Rectal smooth muscle tissue (tissue), 1 donor: ENCODE measurements at regions not wholly inside any gene's neighbourhood (a gene's known extent, or its start where the extent isn't known, plus 50 kb on each side); places are given as distances from the start of the nearest gene placed in this dataset.
"Not testable (repeated sequence)": the region's sequence is repeated elsewhere in the genome, so short reads cannot be mapped to it uniquely, and the experiment has no call there.

Experiments
- H3K27ac ChIP-seq: one replicate; pipeline ENCODE4 v1.7.0; 2013; ENCODE audit warnings: low read depth, low read length, inconsistent platforms
- H3K27me3 ChIP-seq: one replicate; pipeline ENCODE4 v1.7.0; 2013; ENCODE audit warnings: low read length; ENCODE audit not compliant: control insufficient read depth, insufficient read depth
- H3K36me3 ChIP-seq: one replicate; pipeline ENCODE4 v1.7.0; 2013; ENCODE audit warnings: low read length; ENCODE audit not compliant: control insufficient read depth, insufficient read depth
- H3K4me1 ChIP-seq: one replicate; pipeline ENCODE4 v1.7.0; 2013; ENCODE audit warnings: low read length; ENCODE audit not compliant: control insufficient read depth, insufficient read depth
- H3K4me3 ChIP-seq: one replicate; pipeline ENCODE4 v1.7.0; 2013; ENCODE audit warnings: low read length
- H3K9ac ChIP-seq: one replicate; pipeline ENCODE4 v1.7.0; 2013; ENCODE audit warnings: low read length

DNA sequence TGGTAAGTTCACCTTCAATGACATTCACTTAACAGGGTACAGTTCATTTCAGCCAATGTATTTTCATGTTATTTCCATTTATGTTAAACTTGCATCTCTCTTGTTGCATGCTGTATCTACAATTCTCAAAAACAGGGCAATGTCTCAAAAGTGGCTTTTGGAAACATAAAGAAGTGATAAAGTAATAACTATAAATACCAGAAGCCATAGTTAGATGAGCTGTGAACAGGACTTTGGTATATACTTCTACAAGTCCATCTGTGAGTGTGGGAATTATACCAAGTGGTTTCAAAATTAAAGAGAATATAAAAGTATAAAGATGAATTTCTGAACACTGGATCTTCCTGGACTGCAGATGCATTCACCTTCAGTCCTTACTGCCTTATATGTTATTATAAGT is 585.4 kb upstream of the PBX1 start:
- Histone ChIP-seq H3K4me1 (no peaks in the 10 kb centered on the region), H3K9ac (no peak overlapping the region), H3K36me3 (no peaks in the 10 kb centered on the region), H3K4me3 (no peak overlapping the region), H3K27ac (no peak overlapping the region), H3K27me3 (no peaks in the 10 kb centered on the region)

DNA sequence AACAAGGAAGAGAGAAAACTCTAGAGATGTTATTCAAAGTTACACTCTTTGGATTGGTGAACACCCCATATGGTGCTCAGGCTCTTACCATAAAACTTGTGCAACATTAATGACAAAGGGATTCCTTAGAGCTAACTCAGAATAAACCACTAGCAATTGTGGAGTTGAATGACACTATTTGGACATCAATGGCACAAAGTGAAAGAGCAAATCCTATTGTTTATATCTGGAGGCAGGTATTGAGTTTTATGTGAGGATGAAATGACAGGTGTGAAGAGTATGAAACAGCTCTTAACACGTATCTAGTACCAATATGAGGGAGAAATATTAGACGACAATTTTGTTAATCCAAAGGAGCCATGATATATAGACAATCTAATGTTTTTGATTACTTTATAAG is 584.9 kb upstream of the PBX1 start:
- Histone ChIP-seq H3K27me3 (no peaks in the 10 kb centered on the region), H3K36me3 (no peaks in the 10 kb centered on the region), H3K27ac (no peak overlapping the region), H3K4me3 (no peak overlapping the region), H3K4me1 (no peaks in the 10 kb centered on the region), H3K9ac (no peak overlapping the region)

DNA sequence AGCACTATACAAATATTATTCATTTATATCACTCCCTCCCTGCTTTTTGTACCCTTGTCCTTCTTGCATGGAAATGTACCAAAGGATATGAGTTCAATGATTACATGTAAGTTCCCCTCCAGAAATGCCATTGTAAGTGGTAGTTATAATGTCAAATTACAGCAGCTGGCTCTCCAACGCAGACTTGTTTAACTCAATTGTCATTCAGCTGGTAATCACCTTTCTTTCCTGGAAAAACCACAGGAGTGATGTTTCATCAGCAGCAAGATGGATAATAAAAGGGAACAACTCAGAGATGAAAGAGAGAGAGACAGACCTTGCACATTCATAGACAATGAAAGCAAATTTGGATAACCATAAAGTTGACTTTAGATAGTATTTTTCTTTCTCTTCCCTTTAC is 578.6 kb upstream of the PBX1 start:
- Histone ChIP-seq H3K27ac (no peak overlapping the region), H3K4me1 (peaks cover 7% of the 10 kb centered on the region), H3K4me3 (no peak overlapping the region), H3K36me3 (no peaks in the 10 kb centered on the region), H3K9ac (no peak overlapping the region), H3K27me3 (no peaks in the 10 kb centered on the region)

DNA sequence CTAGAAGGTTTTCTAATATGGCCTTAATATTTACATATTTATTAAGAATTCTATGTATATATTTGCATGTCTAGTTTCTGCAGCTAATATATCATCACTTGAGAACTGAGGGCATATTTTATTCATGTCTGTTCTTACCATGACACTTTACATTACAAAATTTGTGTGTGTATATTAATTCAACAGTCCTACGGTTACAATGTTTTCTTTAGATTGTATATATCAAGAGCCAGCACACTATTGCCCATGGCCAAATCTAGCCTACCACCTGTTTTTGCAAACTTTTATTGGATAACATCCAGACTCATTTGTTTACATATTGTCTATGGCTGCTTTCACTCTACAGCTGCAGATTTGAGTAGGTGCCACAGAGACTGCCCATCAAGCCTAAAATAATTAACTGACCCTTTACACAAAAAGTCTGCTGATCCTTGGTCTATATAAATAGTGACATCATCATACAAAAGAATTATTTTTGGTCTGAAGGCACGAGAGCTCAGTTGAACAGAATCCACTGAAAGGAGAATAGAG is 577.4 kb upstream of the PBX1 start:
- Histone ChIP-seq H3K27ac (no peak overlapping the region), H3K27me3 (no peaks in the 10 kb centered on the region), H3K4me3 (no peak overlapping the region), H3K4me1 (peaks cover 7% of the 10 kb centered on the region), H3K36me3 (no peaks in the 10 kb centered on the region), H3K9ac (no peak overlapping the region)

DNA sequence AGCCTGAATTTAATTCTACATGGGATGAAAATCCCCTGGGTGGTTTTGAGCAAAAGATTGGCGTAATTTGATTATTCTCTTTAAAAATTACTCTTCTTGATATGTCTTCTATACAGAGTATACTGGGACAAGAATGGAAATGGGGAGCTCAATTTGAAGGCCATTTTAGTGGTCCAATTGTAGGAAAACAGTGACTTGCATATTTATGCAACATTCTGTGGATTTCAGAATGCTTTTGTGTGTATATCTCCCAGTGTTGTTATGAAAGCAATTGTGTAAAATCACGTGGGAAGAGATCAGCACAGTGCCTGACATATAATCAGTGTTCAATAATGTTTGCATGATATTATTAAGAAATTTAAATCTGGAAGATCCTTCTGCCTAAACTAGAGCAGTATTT is 575.9 kb upstream of the PBX1 start:
- H3K4me3 ChIP-seq = no peak overlapping the region
- H3K27ac ChIP-seq = no peak overlapping the region
- H3K27me3 ChIP-seq = no peaks in the 10 kb centered on the region
- H3K4me1 ChIP-seq = peaks cover 7% of the 10 kb centered on the region
- no peak overlapping the region for H3K9ac ChIP-seq
- no peaks in the 10 kb centered on the region for H3K36me3 ChIP-seq

DNA sequence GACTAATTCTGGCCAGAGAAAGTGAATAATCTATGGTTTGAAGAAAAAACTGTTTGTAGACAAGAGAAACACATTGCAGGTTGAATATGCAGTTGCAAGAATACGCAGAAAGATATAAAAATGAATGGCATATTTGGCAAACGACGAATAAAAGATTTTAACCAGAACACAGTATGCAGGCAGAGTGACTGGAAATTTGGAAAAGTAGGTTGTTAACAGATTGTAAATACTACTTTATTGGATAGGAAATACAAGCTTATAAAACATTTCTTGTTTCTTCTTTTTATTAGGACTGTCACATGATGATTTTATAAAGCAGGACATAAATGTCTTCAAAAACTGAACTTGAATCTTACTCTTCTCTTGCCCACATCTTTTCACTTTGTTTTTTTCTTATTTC is 573.3 kb upstream of the PBX1 start:
- no peak overlapping the region for H3K4me3 ChIP-seq
- no peaks in the 10 kb centered on the region for H3K36me3 ChIP-seq
- H3K4me1 ChIP-seq = peaks cover 7% of the 10 kb centered on the region
- H3K27ac ChIP-seq = no peak overlapping the region
- H3K9ac ChIP-seq = no peak overlapping the region
- H3K27me3 ChIP-seq = no peaks in the 10 kb centered on the region

DNA sequence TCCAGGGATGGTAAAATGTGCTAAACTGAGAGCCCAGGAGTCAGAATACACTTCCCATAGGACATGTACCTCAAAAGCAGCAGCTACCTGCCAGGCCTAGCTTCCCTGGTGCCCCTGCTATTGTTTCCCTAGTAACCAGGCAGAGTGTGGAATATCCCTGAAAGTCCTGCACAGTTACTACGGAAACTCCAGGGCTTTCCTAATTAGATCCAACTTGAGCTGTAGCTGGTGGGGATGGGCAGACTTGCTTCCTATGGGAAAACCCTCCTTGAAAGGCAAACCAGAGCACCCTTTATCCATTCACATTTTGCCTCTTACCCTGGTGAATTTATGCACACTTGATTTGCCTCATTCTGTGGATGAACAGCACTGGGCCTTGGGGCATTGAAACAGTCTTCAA is 559.9 kb upstream of the PBX1 start:
- no peaks in the 10 kb centered on the region for H3K4me1 ChIP-seq
- no peak overlapping the region for H3K27ac ChIP-seq
- H3K36me3 ChIP-seq = no peaks in the 10 kb centered on the region
- no peaks in the 10 kb centered on the region for H3K27me3 ChIP-seq
- H3K9ac ChIP-seq = no peak overlapping the region
- H3K4me3 ChIP-seq = no peak overlapping the region

DNA sequence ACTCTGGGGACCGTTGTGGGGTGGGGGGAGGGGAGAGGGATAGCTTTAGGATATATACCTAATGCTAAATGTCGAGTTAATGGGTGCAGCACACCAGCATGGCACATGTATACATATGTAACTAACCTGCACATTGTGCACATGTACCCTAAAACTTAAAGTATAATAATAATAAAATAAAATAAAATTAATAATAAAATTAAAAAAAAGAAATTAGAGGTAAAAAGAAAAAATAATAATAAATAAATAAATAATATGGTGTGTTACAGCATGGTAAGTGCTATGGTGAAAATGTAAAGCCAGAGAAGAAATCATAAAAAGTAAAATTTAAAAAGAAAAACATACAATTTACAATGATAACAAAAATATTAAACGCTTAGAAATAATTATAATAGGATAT is 552.8 kb upstream of the PBX1 start:
- not testable (repeated sequence) for H3K4me1 ChIP-seq, H3K27ac ChIP-seq, H3K4me3 ChIP-seq, H3K36me3 ChIP-seq, H3K27me3 ChIP-seq, H3K9ac ChIP-seq

DNA sequence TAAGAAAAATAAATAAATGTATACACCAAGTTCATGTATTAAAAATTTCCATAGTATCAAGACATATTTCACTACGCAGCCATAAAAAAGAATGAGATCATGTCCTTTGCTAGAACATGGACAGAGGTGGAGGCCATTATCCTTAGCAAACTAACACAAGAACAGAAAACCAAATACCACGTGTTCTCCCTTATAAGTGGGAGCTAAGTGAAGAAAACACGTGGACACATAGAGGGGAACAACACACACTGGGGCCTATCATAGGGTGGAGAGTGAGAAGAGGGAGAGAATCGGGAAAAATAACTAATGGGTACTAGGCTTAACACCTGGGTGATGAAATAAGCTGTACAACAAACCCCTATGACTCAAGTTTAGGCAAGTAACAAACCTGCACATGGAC is 552.4 kb upstream of the PBX1 start:
- Histone ChIP-seq H3K27ac (no peak overlapping the region), H3K9ac (no peak overlapping the region), H3K4me3 (no peak overlapping the region), H3K36me3 (no peaks in the 10 kb centered on the region), H3K27me3 (no peaks in the 10 kb centered on the region), H3K4me1 (no peaks in the 10 kb centered on the region)

DNA sequence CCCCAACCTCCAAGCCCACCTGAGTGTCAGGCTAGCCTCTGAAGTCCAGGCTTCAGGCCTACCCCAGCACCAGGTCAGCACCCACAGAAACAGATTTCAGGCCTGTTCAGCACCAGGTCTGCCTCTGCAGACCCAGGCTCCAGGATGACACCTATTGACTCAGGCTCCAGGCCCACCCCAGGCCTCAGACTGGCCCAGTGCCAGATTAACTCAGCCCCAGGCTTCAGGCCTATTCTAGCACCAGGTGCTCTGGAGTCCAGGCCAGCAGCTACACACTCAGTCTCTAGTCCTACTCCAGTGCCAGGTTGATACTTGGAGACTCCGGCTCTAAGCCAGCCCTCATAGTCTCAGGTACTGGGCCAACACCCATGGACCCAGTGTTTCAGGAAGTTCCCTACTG is 541.7 kb upstream of the PBX1 start:
- Histone ChIP-seq H3K27me3 (no peaks in the 10 kb centered on the region), H3K4me3 (no peak overlapping the region)

DNA sequence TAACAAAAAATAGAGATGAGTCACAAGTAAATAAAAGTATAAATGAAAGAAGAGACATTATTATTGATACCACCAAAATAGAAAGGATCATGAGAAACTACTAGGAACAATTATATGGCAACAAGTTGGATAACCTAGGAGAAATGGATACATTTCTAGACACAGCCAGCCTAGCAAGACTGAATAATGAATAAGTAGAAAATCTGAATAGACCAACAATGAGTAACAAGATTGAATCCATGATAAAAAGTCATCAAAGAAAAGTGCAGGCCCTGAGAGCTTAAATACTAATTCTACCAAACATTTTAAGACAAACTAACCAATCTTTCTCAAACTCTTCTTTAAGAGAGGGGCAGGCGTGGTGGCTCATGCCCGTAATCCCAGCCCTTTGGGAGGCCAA is 538.6 kb upstream of the PBX1 start:
- Histone ChIP-seq H3K9ac (no peak overlapping the region), H3K27me3 (no peaks in the 10 kb centered on the region), H3K27ac (no peak overlapping the region)

More for the DNA sequence above, 541.7 kb upstream of the PBX1 start:
- Histone ChIP-seq H3K9ac (no peak overlapping the region), H3K36me3 (no peaks in the 10 kb centered on the region), H3K27ac (no peak overlapping the region), H3K4me1 (no peaks in the 10 kb centered on the region)

DNA sequence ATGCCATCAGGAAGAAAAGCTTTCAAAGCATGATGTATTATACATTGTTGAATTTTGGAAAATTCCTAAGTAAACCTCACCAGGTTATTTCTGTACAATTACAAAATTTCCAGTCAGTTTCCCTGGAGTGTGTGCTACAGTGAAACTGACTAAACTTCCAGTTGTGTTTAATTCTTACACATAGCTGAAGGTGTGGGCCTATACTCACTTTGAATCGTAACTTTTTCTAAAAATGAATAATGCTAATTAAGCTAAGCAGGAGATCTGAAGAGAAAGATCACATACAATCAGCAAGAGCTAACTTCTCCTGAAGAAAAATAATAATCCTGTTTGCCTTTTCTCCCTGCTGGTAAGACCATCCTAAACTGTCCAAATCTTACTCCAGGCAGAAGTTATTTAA is 537.2 kb upstream of the PBX1 start:
- Histone ChIP-seq H3K4me3 (no peak overlapping the region), H3K36me3 (no peaks in the 10 kb centered on the region), H3K27ac (no peak overlapping the region), H3K27me3 (no peaks in the 10 kb centered on the region), H3K4me1 (no peaks in the 10 kb centered on the region), H3K9ac (no peak overlapping the region)

More for the DNA sequence above, 538.6 kb upstream of the PBX1 start:
- Histone ChIP-seq H3K4me3 (no peak overlapping the region), H3K36me3 (no peaks in the 10 kb centered on the region), H3K4me1 (no peaks in the 10 kb centered on the region)

DNA sequence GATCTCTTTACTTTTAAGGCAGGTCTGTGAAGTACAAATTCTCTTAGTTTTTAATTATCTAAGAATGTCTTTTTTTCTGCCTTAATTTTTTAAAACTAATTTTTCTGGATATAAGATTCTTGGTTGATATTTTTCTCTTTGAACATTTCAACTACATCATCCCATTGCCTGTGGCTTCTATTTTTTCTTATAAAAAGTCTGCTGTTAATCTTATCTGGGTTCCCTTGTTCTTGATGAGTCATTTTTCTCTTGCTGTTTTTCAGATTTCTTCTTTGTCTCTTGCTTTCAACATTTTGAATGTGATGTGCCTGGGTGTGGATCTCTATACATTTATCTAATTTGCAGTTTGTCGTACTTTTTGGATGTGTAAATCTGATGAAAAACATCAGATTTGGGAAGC is 525.2 kb upstream of the PBX1 start:
- H3K4me3 ChIP-seq = no peak overlapping the region
- H3K27ac ChIP-seq = no peak overlapping the region
- no peaks in the 10 kb centered on the region for H3K36me3 ChIP-seq
- H3K4me1 ChIP-seq = no peaks in the 10 kb centered on the region
- H3K9ac ChIP-seq = no peak overlapping the region
- no peaks in the 10 kb centered on the region for H3K27me3 ChIP-seq
